Mesendoderm (in vitro differentiated cells): ENCODE measurements at regions not wholly inside any gene's neighbourhood (a gene's known extent, or its start where the extent isn't known, plus 50 kb on each side); places are given as distances from the start of the nearest gene placed in this dataset.

ENCODE experiments used
- DNase-seq: peaks from one replicate; pipeline ENCODE4 v3.0.0; 2013
- H2AK5ac ChIP-seq: 2 replicates; pipeline ENCODE4 v1.6.1; 2013; ENCODE audit warnings: low read length, inconsistent platforms
- H2BK120ac ChIP-seq: 2 replicates; pipeline ENCODE4 v1.6.1; 2013; ENCODE audit warnings: low read depth, mild to moderate bottlenecking, low read length, moderate library complexity, mixed read lengths
- H2BK15ac ChIP-seq: replicated peaks from 2 replicates; pipeline ENCODE4 v1.6.1; 2013; ENCODE audit warnings: low read depth, mild to moderate bottlenecking, moderate library complexity
- H2BK5ac ChIP-seq: 2 replicates; pipeline ENCODE4 v1.6.1; 2013; ENCODE audit warnings: low read length, inconsistent platforms
- H3K18ac ChIP-seq: 2 replicates; pipeline ENCODE4 v1.6.1; 2013; ENCODE audit warnings: mild to moderate bottlenecking, low read length, mixed read lengths
- H3K23ac ChIP-seq: one replicate; pipeline ENCODE4 v1.6.1; 2013; ENCODE audit warnings: low read length
- H3K27ac ChIP-seq: 2 replicates; pipeline ENCODE4 v1.5.1; 2013; ENCODE audit warnings: low read depth, mild to moderate bottlenecking, inconsistent platforms, low read length, moderate library complexity
- H3K27me3 ChIP-seq: 2 replicates; pipeline ENCODE4 v1.6.1; 2013; ENCODE audit warnings: low read length, control low read depth, mild to moderate bottlenecking, inconsistent platforms; ENCODE audit not compliant: insufficient read depth, poor library complexity
- H3K36me3 ChIP-seq: 2 replicates; pipeline ENCODE4 v1.6.1; 2013; ENCODE audit warnings: low read length, inconsistent platforms; ENCODE audit not compliant: control insufficient read depth, insufficient read depth
- H3K4ac ChIP-seq: one replicate; pipeline ENCODE4 v1.6.1; 2013; ENCODE audit warnings: low read depth, mild to moderate bottlenecking, low read length, moderate library complexity
- H3K4me1 ChIP-seq: 2 replicates; pipeline ENCODE4 v1.6.1; 2013; ENCODE audit warnings: low read depth, low read length, inconsistent platforms; ENCODE audit not compliant: control insufficient read depth
- H3K4me2 ChIP-seq: 2 replicates; pipeline ENCODE4 v1.6.1; 2013; ENCODE audit warnings: low read length
- H3K4me3 ChIP-seq: 2 replicates; pipeline ENCODE4 v1.5.1; 2013; ENCODE audit warnings: mild to moderate bottlenecking, low read length
- H3K56ac ChIP-seq: one replicate; pipeline ENCODE4 v1.6.1; 2013; ENCODE audit warnings: low read length
- H3K79me1 ChIP-seq: 2 replicates; pipeline ENCODE4 v1.6.1; 2013; ENCODE audit warnings: low read length, inconsistent platforms
- H3K79me2 ChIP-seq: 2 replicates; pipeline ENCODE4 v1.6.1; 2013; ENCODE audit warnings: mild to moderate bottlenecking, low read length; ENCODE audit not compliant: control insufficient read depth, insufficient read depth
- H3K9ac ChIP-seq: 2 replicates; pipeline ENCODE4 v1.6.1; 2013; ENCODE audit warnings: low read length, inconsistent platforms
- H4K5ac ChIP-seq: one replicate; pipeline ENCODE4 v1.6.1; 2013; ENCODE audit warnings: low read length
- H4K8ac ChIP-seq: one replicate; pipeline ENCODE4 v1.6.1; 2013; ENCODE audit warnings: low read depth, mild to moderate bottlenecking, control low read depth, low read length, moderate library complexity
- WGBS: extraction: QIAGEN DNeasy Blood & Tissue Kit; methylation state at CpG from one replicate; pipeline ENCODE4 v1.1.7; 2013; ENCODE audit warnings: low lambda C conversion rate, missing lambda C conversion rate; ENCODE audit not compliant: insufficient coverage; ENCODE audit errors: extremely low coverage; 5-methylcytosine and 5-hydroxymethylcytosine counted together

- no peak for DNase-seq
- WGBS, result no CpG with 5 or more reads among the region's 2 CpGs
- Histone ChIP-seq H3K27me3 (no peaks in the 10 kb centered on the region), H3K36me3 (no peaks in the 10 kb centered on the region), H2BK5ac (no peak overlapping the region), H3K79me1 (no peaks in the 10 kb centered on the region), H2BK15ac (no peak overlapping the region), H2AK5ac (no peak overlapping the region), H3K4ac (no peak overlapping the region), H4K5ac (no peak overlapping the region), H3K4me3 (no peak overlapping the region), H3K9ac (no peak overlapping the region), H4K8ac (no peak overlapping the region), H3K79me2 (no peaks in the 10 kb centered on the region), H3K56ac (no peak overlapping the region), H3K18ac (no peak overlapping the region), H3K23ac (no peak overlapping the region), H2BK120ac (no peak overlapping the region), H3K27ac (no peak overlapping the region), H3K4me2 (no peak overlapping the region), H3K4me1 (no peaks in the 10 kb centered on the region)
These were observed 248.2 kb downstream of the TBX18 start for GRCh38 chr6:84516154-84516553.

GRCh38 chr6:84515067-84515466, 249.3 kb downstream of the TBX18 start:
- Histone ChIP-seq H3K27me3 (no peaks in the 10 kb centered on the region), H3K79me1 (no peaks in the 10 kb centered on the region), H3K56ac (no peak overlapping the region), H3K9ac (no peak overlapping the region), H4K5ac (no peak overlapping the region), H4K8ac (no peak overlapping the region), H2AK5ac (no peak overlapping the region), H3K18ac (no peak overlapping the region), H3K79me2 (no peaks in the 10 kb centered on the region), H2BK120ac (no peak overlapping the region), H3K4me2 (no peak overlapping the region), H3K27ac (no peak overlapping the region), H3K4me1 (no peaks in the 10 kb centered on the region), H3K23ac (no peak overlapping the region), H2BK5ac (no peak overlapping the region), H2BK15ac (no peak overlapping the region), H3K4me3 (no peak overlapping the region), H3K36me3 (no peaks in the 10 kb centered on the region), H3K4ac (no peak overlapping the region)
- no peak for DNase-seq
- no CpG with 5 or more reads among the region's 6 CpGs for WGBS

GRCh38 chr6:84514089-84514971, 250.1 kb downstream of the TBX18 start:
- Histone ChIP-seq H3K36me3 (no peaks in the 10 kb centered on the region), H3K9ac (no peak overlapping the region), H2BK15ac (no peak overlapping the region), H2BK120ac (no peak overlapping the region), H3K27ac (no peak overlapping the region), H3K18ac (no peak overlapping the region), H3K79me2 (no peaks in the 10 kb centered on the region), H2AK5ac (no peak overlapping the region), H3K4ac (no peak overlapping the region), H3K4me3 (no peak overlapping the region), H3K4me1 (no peaks in the 10 kb centered on the region), H2BK5ac (no peak overlapping the region), H4K5ac (no peak overlapping the region), H3K56ac (no peak overlapping the region), H3K23ac (no peak overlapping the region), H3K27me3 (no peaks in the 10 kb centered on the region), H3K4me2 (no peak overlapping the region), H3K79me1 (no peaks in the 10 kb centered on the region), H4K8ac (no peak overlapping the region)
- WGBS, result no CpG with 5 or more reads among the region's 5 CpGs
- DNase-seq, result no peak

- H4K8ac ChIP-seq, result no peak overlapping the region
- no peak overlapping the region for H3K56ac ChIP-seq
- no peak overlapping the region for H3K23ac ChIP-seq
- no peak overlapping the region for H3K9ac ChIP-seq
- no peak overlapping the region for H2AK5ac ChIP-seq
- H3K27ac ChIP-seq, result no peak overlapping the region
- H3K27me3 ChIP-seq, result no peaks in the 10 kb centered on the region
- H3K36me3 ChIP-seq, result no peaks in the 10 kb centered on the region
- no peak overlapping the region for H2BK120ac ChIP-seq
- no peak overlapping the region for H2BK5ac ChIP-seq
- no peak overlapping the region for H4K5ac ChIP-seq
- H3K79me2 ChIP-seq, result no peaks in the 10 kb centered on the region
- no peak for DNase-seq
- no peaks in the 10 kb centered on the region for H3K79me1 ChIP-seq
- H3K18ac ChIP-seq, result no peak overlapping the region
- no peak overlapping the region for H3K4me2 ChIP-seq
- WGBS, result no CpG with 5 or more reads among the region's 2 CpGs
- H2BK15ac ChIP-seq, result no peak overlapping the region
- H3K4me3 ChIP-seq, result no peak overlapping the region
- no peak overlapping the region for H3K4ac ChIP-seq
- H3K4me1 ChIP-seq, result no peaks in the 10 kb centered on the region
These were observed 252.0 kb downstream of the TBX18 start for GRCh38 chr6:84512391-84512790.

- DNase-seq, result no peak
- no peaks in the 10 kb centered on the region for H3K36me3 ChIP-seq
- H3K79me1 ChIP-seq, result no peaks in the 10 kb centered on the region
- no peak overlapping the region for H3K4me2 ChIP-seq
- no peak overlapping the region for H2AK5ac ChIP-seq
- WGBS, result no CpG with 5 or more reads among the region's 3 CpGs
- no peak overlapping the region for H3K18ac ChIP-seq
- H3K27me3 ChIP-seq, result no peaks in the 10 kb centered on the region
- no peak overlapping the region for H4K5ac ChIP-seq
- H2BK5ac ChIP-seq, result no peak overlapping the region
- H3K9ac ChIP-seq, result no peak overlapping the region
- H3K4me3 ChIP-seq, result no peak overlapping the region
- no peak overlapping the region for H3K56ac ChIP-seq
- H3K4ac ChIP-seq, result no peak overlapping the region
- H2BK15ac ChIP-seq, result no peak overlapping the region
- no peak overlapping the region for H2BK120ac ChIP-seq
- no peak overlapping the region for H3K23ac ChIP-seq
- H3K4me1 ChIP-seq, result no peaks in the 10 kb centered on the region
- H4K8ac ChIP-seq, result no peak overlapping the region
- no peaks in the 10 kb centered on the region for H3K79me2 ChIP-seq
- no peak overlapping the region for H3K27ac ChIP-seq
These were observed 252.5 kb downstream of the TBX18 start for GRCh38 chr6:84511929-84512328.

GRCh38 chr6:84508981-84509380, 255.4 kb downstream of the TBX18 start:
- no peaks in the 10 kb centered on the region for H3K4me1 ChIP-seq
- H2BK120ac ChIP-seq, result no peak overlapping the region
- no peak overlapping the region for H3K4ac ChIP-seq
- H3K36me3 ChIP-seq, result no peaks in the 10 kb centered on the region
- no peak overlapping the region for H3K4me3 ChIP-seq
- no peak overlapping the region for H4K8ac ChIP-seq
- H3K4me2 ChIP-seq, result no peak overlapping the region
- peak; percentile 8 for DNase-seq
- H3K23ac ChIP-seq, result no peak overlapping the region
- no peaks in the 10 kb centered on the region for H3K79me2 ChIP-seq
- H2BK15ac ChIP-seq, result no peak overlapping the region
- no peak overlapping the region for H3K56ac ChIP-seq
- H2AK5ac ChIP-seq, result no peak overlapping the region
- H3K18ac ChIP-seq, result no peak overlapping the region
- no peaks in the 10 kb centered on the region for H3K27me3 ChIP-seq
- H3K27ac ChIP-seq, result no peak overlapping the region
- no peak overlapping the region for H4K5ac ChIP-seq
- H3K9ac ChIP-seq, result no peak overlapping the region
- no peak overlapping the region for H2BK5ac ChIP-seq
- no peaks in the 10 kb centered on the region for H3K79me1 ChIP-seq
